HFFc6 (cell line): ENCODE measurements at regions not wholly inside any gene's neighbourhood (a gene's known extent, or its start where the extent isn't known, plus 50 kb on each side); places are given as distances from the start of the nearest gene placed in this dataset.

ENCODE experiments used
- DNase-seq: peaks from one replicate; pipeline ENCODE4 v3.0.0-alpha.2; 2018
- H3K27ac Mint-ChIP-seq: 2 replicates; pipeline ENCODE4 v1.8.0; 2020; ENCODE audit warnings: mild to moderate bottlenecking, mixed read lengths
- H3K27me3 Mint-ChIP-seq: 2 replicates; pipeline ENCODE4 v1.8.0; 2021; ENCODE audit warnings: mild to moderate bottlenecking, moderate library complexity, mixed read lengths; ENCODE audit not compliant: insufficient read depth
- H3K36me3 Mint-ChIP-seq: 2 replicates; pipeline ENCODE4 v1.8.0; 2021; ENCODE audit warnings: low read depth, mixed read lengths
- H3K4me1 Mint-ChIP-seq: 2 replicates; pipeline ENCODE4 v1.8.0; 2020; ENCODE audit warnings: low read depth, mixed read lengths
- H3K4me3 Mint-ChIP-seq: 2 replicates; pipeline ENCODE4 v1.8.0; 2020; ENCODE audit warnings: mild to moderate bottlenecking, moderate library complexity, mixed read lengths
- H3K9me3 Mint-ChIP-seq: 2 replicates; pipeline ENCODE4 v1.8.0; 2020; ENCODE audit warnings: mild to moderate bottlenecking, mixed read lengths
- TF ChIP-seq, protein P1 (sequence below): fragments of 200-600 bp; sonication (generic); IDR thresholded peaks from 2 replicates; pipeline ENCODE4 v1.5.0; 2021; ENCODE audit warnings: antibody characterized with exemption, mild to moderate bottlenecking

DNA sequence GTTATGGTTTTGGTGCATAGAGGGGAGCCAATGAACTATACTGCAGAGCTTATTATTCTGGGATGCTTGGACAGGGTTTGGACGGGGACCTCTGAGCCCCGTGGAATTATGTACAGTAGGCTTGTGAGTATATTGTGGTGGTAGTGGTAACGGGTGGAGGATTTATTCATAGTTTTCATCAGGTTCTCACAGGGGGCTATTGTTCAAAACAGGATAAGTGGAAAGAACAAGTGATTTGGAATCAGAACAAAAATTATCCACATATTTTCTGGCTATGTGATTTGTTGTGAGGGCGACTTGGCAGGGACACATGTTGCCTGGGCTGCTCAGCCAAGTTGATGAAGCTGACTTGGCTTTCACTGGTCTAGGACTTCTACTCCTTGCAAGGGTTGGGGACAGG is 64.6 kb upstream of the ELOVL5 start:
- DNase-seq = no peak
- Mint-ChIP-seq H3K4me3 (no peak overlapping the region), H3K4me1 (peaks cover 8% of the 10 kb centered on the region), H3K27ac (no peak overlapping the region), H3K36me3 (no peaks in the 10 kb centered on the region), H3K27me3 (peaks cover 12% of the 10 kb centered on the region), H3K9me3 (no peaks in the 10 kb centered on the region)
- TF ChIP-seq, protein P1, sequence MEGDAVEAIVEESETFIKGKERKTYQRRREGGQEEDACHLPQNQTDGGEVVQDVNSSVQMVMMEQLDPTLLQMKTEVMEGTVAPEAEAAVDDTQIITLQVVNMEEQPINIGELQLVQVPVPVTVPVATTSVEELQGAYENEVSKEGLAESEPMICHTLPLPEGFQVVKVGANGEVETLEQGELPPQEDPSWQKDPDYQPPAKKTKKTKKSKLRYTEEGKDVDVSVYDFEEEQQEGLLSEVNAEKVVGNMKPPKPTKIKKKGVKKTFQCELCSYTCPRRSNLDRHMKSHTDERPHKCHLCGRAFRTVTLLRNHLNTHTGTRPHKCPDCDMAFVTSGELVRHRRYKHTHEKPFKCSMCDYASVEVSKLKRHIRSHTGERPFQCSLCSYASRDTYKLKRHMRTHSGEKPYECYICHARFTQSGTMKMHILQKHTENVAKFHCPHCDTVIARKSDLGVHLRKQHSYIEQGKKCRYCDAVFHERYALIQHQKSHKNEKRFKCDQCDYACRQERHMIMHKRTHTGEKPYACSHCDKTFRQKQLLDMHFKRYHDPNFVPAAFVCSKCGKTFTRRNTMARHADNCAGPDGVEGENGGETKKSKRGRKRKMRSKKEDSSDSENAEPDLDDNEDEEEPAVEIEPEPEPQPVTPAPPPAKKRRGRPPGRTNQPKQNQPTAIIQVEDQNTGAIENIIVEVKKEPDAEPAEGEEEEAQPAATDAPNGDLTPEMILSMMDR = no peak

DNA sequence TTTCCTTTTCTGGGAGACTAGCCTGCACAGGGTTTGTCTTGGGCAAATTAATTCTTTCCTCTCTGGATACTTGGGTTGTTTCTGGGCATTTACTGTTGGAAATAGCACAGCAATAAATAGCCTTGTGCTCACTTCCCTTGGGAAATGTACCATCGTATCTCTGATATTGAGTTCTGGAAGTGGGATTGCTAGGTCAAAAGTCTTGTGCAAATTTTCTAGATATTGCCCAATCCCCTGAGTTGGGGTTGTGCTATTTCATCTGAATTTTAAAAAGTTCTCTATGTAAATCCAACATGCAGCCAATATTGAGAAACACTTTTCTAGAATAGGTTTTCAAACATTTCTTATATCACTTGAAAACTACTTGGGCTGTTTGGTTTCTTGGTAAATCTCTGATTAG is 64.0 kb upstream of the ELOVL5 start:
- Mint-ChIP-seq H3K36me3 (no peaks in the 10 kb centered on the region), H3K4me1 (peaks cover 8% of the 10 kb centered on the region), H3K9me3 (no peaks in the 10 kb centered on the region), H3K27me3 (peaks cover 12% of the 10 kb centered on the region; the same call in 1 of the 2 replicates), H3K27ac (no peak overlapping the region), H3K4me3 (no peak overlapping the region)
- DNase-seq = no peak
- TF ChIP-seq, protein P1 = no peak

DNA sequence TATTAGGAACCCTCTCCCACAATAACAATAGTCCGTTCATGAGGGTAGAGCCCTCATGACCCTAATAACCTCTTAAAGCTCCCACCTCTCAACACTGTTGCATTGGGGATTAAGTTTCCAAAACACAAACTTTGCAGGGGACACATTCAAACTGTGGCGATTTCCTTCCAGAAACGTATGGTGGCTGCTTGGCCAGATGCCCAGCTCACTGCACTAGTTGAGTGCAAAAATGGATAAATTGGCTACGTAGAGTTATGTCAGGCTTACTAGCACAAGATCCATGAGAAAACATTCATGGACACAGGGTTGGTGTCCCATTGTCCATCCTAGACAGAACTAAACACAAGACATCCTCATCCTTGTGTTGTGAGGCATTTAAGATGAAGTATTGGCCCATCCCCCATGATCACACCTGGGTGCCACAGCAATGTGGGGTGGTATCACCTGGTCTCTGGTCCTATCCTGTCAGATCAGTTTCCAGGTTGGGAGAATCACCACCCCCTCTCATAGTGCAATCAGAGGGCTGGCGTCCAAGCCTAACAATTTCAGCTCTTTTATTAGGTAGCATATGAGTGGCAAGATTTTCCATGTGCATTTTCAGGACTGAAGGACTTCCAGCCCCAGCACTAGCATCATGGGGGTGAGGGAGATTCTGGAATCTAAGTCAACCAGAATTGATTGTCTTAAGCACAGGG is 63.4 kb upstream of the ELOVL5 start:
- Mint-ChIP-seq H3K36me3 (no peaks in the 10 kb centered on the region), H3K27ac (no peak overlapping the region)

DNA sequence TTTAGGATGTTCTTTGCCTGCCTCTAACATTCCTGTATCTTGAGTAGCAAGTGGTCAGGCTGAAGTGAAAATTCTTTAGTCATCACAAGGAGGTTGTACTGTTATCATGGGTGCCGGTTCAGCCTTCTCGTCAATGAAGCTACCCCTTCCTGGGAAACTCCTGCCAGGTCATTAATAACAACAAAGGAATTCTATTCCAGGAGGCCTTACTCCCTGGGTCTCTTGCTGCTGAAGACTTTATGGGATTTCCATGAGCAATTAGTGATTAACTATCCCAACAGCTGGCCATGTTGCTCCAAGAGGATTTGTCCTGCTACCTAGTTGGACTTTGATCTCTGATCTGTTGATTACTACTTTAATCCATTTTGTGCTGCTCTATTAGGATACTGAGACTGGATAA is 62.7 kb upstream of the ELOVL5 start:
- H3K27ac Mint-ChIP-seq = no peak overlapping the region
- no peak overlapping the region for H3K4me3 Mint-ChIP-seq

More for the DNA sequence above, 63.4 kb upstream of the ELOVL5 start:
- H3K4me3 Mint-ChIP-seq = no peak overlapping the region
- H3K27me3 Mint-ChIP-seq = peaks cover 10% of the 10 kb centered on the region; the same call in 1 of the 2 replicates
- no peak for DNase-seq
- TF ChIP-seq, protein P1 = no peak
- peaks cover 8% of the 10 kb centered on the region for H3K4me1 Mint-ChIP-seq
- no peaks in the 10 kb centered on the region for H3K9me3 Mint-ChIP-seq

DNA sequence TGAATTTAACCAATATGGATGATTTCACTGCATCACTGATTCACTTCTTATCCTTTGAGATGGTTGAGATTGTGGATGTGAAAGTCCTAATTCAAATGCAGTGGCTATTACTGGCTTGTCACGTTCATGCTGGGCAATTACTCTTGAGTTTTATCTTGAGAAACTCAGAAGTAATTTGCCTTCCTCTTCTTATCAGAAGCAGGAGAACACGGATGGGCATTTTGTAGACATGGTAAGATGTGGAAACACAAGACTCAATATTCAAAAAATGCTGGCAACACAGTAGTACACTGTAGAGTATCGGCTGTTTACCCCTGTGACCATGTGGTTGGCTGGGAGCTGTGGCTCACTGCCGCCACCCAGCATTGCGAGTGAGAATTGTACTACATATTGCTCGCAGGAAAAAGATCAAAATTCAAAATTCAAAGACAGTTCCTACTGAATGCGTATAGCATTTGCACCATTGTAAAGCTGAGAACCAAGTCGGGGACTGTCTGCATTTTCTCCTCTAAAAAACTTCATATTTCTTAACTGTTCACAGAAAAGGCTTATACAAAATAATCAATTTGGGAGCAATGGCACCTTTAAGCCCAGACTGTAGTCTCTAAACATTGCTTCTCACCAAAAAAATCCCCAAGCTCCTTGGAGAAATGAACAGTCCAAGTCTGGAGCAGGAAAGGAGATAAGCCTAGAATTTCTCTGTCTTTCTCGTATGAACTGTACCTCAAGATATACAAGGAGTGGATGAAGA is 61.9 kb upstream of the ELOVL5 start:
- Mint-ChIP-seq H3K36me3 (no peaks in the 10 kb centered on the region), H3K4me1 (peaks cover 8% of the 10 kb centered on the region), H3K27me3 (peaks cover 8% of the 10 kb centered on the region; the same call in 1 of the 2 replicates), H3K4me3 (no peak overlapping the region), H3K27ac (no peak overlapping the region), H3K9me3 (no peaks in the 10 kb centered on the region)
- TF ChIP-seq, protein P1 = peak; percentile 74
- peak; percentile 23 for DNase-seq

More for the DNA sequence above, 62.7 kb upstream of the ELOVL5 start:
- Mint-ChIP-seq H3K9me3 (no peaks in the 10 kb centered on the region), H3K4me1 (peaks cover 8% of the 10 kb centered on the region), H3K27me3 (peaks cover 8% of the 10 kb centered on the region; the same call in 1 of the 2 replicates), H3K36me3 (no peaks in the 10 kb centered on the region)
- TF ChIP-seq, protein P1 = no peak
- DNase-seq = peak; percentile 23
